K562 (cell line): ENCODE measurements at regions not wholly inside any gene's neighbourhood (a gene's known extent, or its start where the extent isn't known, plus 50 kb on each side); places are given as distances from the start of the nearest gene placed in this dataset.

ENCODE experiments used
- ATAC-seq: fragments of 200-7000 bp; cut with Tn5 transposase; 3 replicates; pipeline ENCODE4 v1.9.1; 2020; ENCODE audit warnings: moderate library complexity
- BruUV-seq: library from RNA; stranded (reverse); fragments of 400-500 nt; replicated peaks from 2 replicates; lab custom pipeline; 2021; lab: Mats Ljungman, UMichigan
- CTCF ChIA-PET: fragments of 300-600 bp; formaldehyde crosslinking; extraction: SDS; loops from one replicate; lab custom pipeline; 2021; ENCODE audit warnings: low intra/inter-chr PET ratio; lab: Yijun Ruan, JAX
- POLR2A ChIA-PET: fragments of 300-600, 350-650 bp; sonication (Branson Sonifier 250); formaldehyde crosslinking; extraction: SDS; loops from one replicate; lab custom pipeline; 2021; ENCODE audit warnings: antibody characterized with exemption, inconsistent platforms; lab: Yijun Ruan, JAX
- DNase-seq, 4 experiments: peaks; one replicate each; pipeline versions ENCODE4 v3.0.0 to v3.0.0-alpha.2; 2011 to 2018; ENCODE audit warnings: low spot score in 3 of 4, mixed read lengths in 3 of 4; ENCODE audit errors: extremely low read depth in 1 of 4
- FAIRE-seq: peaks from 2 replicates; lab custom pipeline; 2011; peaks lifted over from hg19 to GRCh38; lab: Jason Lieb, UNC
- H2AFZ ChIP-seq: 2 replicates; pipeline ENCODE4 v1.6.0; 2011; ENCODE audit warnings: low read depth, low read length, control low read depth, inconsistent platforms
- H3K27ac ChIP-seq: fragments of 200-600 bp; 3 replicates; pipeline ENCODE4 v1.8.0; 2011; ENCODE audit warnings: low read depth, mild to moderate bottlenecking, control low read depth, inconsistent platforms, low read length, moderate library complexity, mixed read lengths; ENCODE audit errors: extremely low read depth
- H3K27me3 ChIP-seq, 2 experiments: fragments of 300-600 bp in 1 of 2; 2 replicates in 1 of 2; 3 replicates in 1 of 2; pipeline versions ENCODE4 v1.6.0 to v1.8.0; 2011; ENCODE audit warnings: inconsistent platforms in 2 of 2, low read length in 2 of 2, mild to moderate bottlenecking in 1 of 2, mixed read lengths in 1 of 2, moderate library complexity in 1 of 2; ENCODE audit not compliant: control insufficient read depth in 2 of 2, insufficient read depth in 2 of 2
- H3K36me3 ChIP-seq: fragments of 300-600 bp; 3 replicates; pipeline ENCODE4 v1.8.0; 2011; ENCODE audit warnings: mild to moderate bottlenecking, low read length, inconsistent platforms; ENCODE audit not compliant: control insufficient read depth, insufficient read depth
- H3K4me1 ChIP-seq, 2 experiments: fragments of 200-600 bp in 1 of 2; replicated peaks in 1 of 2; 2 replicates in 1 of 2; 3 replicates in 1 of 2; pipeline versions ENCODE4 v1.5.1 to v1.8.0; 2011; ENCODE audit warnings: inconsistent platforms in 2 of 2, low read length in 2 of 2, mild to moderate bottlenecking in 1 of 2, mixed read lengths in 1 of 2, moderate library complexity in 1 of 2; ENCODE audit not compliant: control insufficient read depth in 2 of 2, insufficient read depth in 2 of 2
- H3K4me2 ChIP-seq: 2 replicates; pipeline ENCODE4 v1.6.1; 2011; ENCODE audit warnings: low read length, control low read depth, inconsistent platforms, mixed read lengths; ENCODE audit not compliant: insufficient read depth
- H3K4me3 ChIP-seq: fragments of 200-600 bp; sonication (generic), shearing (Covaris generic); 2 replicates; pipeline ENCODE4 v1.5.1; 2016; ENCODE audit warnings: control low read depth, inconsistent platforms
- H3K79me2 ChIP-seq: fragments of 200-600 bp; 3 replicates; pipeline ENCODE4 v1.8.0; 2011; ENCODE audit warnings: low read length, inconsistent platforms; ENCODE audit not compliant: control insufficient read depth, insufficient read depth
- H3K9ac ChIP-seq, 2 experiments: 2 replicates each; pipeline versions ENCODE4 v1.6.0 to v1.6.1; 2011; ENCODE audit warnings: low read depth in 2 of 2, low read length in 2 of 2, control low read depth in 1 of 2, inconsistent platforms in 1 of 2, mild to moderate bottlenecking in 1 of 2, mixed read lengths in 1 of 2; ENCODE audit not compliant: insufficient read depth in 1 of 2
- H3K9me1 ChIP-seq: one replicate; pipeline ENCODE4 v1.6.0; 2011; ENCODE audit warnings: inconsistent platforms, mild to moderate bottlenecking, low read length, moderate library complexity; ENCODE audit not compliant: control insufficient read depth, insufficient read depth
- H3K9me3 ChIP-seq: replicated peaks from 2 replicates; pipeline ENCODE4 v1.5.1; 2011; ENCODE audit warnings: low read depth, low read length, inconsistent platforms; ENCODE audit not compliant: control insufficient read depth, insufficient read depth
- H4K20me1 ChIP-seq: replicated peaks from 2 replicates; pipeline ENCODE4 v1.6.1; 2011; ENCODE audit warnings: low read length, inconsistent platforms, mixed read lengths; ENCODE audit not compliant: control insufficient read depth, insufficient read depth
- ARNT ChIP-seq, 2 experiments: fragments of 450-650 bp; IDR thresholded peaks; 2 replicates each; pipeline ENCODE4 v1.6.1; 2016; ENCODE audit warnings: mild to moderate bottlenecking in 1 of 2
- ESRRA ChIP-seq: fragments of 450-650 bp; IDR thresholded peaks from 2 replicates; pipeline ENCODE4 v1.6.1; 2014; ENCODE audit warnings: low read depth, mild to moderate bottlenecking, moderate library complexity, borderline replicate concordance
- ETV6 ChIP-seq, 3 experiments: fragments of 150-350 bp in 1 of 3; sonication (generic) in 1 of 3; formaldehyde crosslinking in 1 of 3; IDR thresholded peaks; 2 replicates each; pipeline versions ENCODE4 v1.6.1 to v1.8.0; 2014 to 2022; ENCODE audit warnings: borderline replicate concordance in 2 of 3, low read depth in 2 of 3, antibody characterized with exemption in 1 of 3, low read length in 1 of 3, mild to moderate bottlenecking in 1 of 3, missing genetic modification reagents in 1 of 3
- JUN ChIP-seq, 2 experiments: sonication (generic) in 1 of 2; formaldehyde crosslinking in 1 of 2; IDR thresholded peaks; 2 replicates each; pipeline versions ENCODE4 v1.6.1 to v1.8.0; 2012 to 2022; ENCODE audit warnings: borderline replicate concordance in 2 of 2, mild to moderate bottlenecking in 2 of 2, improper control_type of control experiment in 1 of 2, low read depth in 1 of 2, low read length in 1 of 2, missing genetic modification reagents in 1 of 2
- KAT7 ChIP-seq: sonication (generic); formaldehyde crosslinking; IDR thresholded peaks from 2 replicates; pipeline ENCODE4 v1.8.0; 2022; ENCODE audit warnings: missing genetic modification reagents, mild to moderate bottlenecking, borderline replicate concordance
- KDM2B ChIP-seq: fragments of 250-450 bp; sonication (Bioruptor Pico); IDR thresholded peaks from 2 replicates; pipeline ENCODE4 v1.8.0; 2021; ENCODE audit warnings: mild to moderate bottlenecking, moderate library complexity
- NCOA6 ChIP-seq: fragments of 450-650 bp; IDR thresholded peaks from 2 replicates; pipeline ENCODE4 v1.6.1; 2017; ENCODE audit warnings: mild to moderate bottlenecking
- SIN3A ChIP-seq, 2 experiments: fragments of 150-350 bp in 1 of 2; IDR thresholded peaks; 2 replicates each; pipeline ENCODE4 v1.6.1; 2011 to 2016; ENCODE audit warnings: borderline replicate concordance in 2 of 2, low read depth in 2 of 2, low read length in 2 of 2, mild to moderate bottlenecking in 2 of 2, moderate library complexity in 2 of 2; ENCODE audit not compliant: control insufficient read depth in 1 of 2
- SIX5 ChIP-seq, 2 experiments: IDR thresholded peaks; 2 replicates each; pipeline ENCODE4 v1.6.1; 2011; ENCODE audit warnings: low read length in 2 of 2, borderline replicate concordance in 1 of 2, low read depth in 1 of 2, mild to moderate bottlenecking in 1 of 2, moderate library complexity in 1 of 2; ENCODE audit not compliant: insufficient read depth in 1 of 2
- U2AF1 ChIP-seq: fragments of 200-400 bp; formaldehyde crosslinking; optimal IDR thresholded peaks from 2 replicates; pipeline ENCODE3; 2017; ENCODE audit warnings: mild to moderate bottlenecking, low read depth, low read length, moderate library complexity
- ZNF444 ChIP-seq: fragments of 250-450 bp; sonication (Bioruptor Pico); IDR thresholded peaks from 2 replicates; pipeline ENCODE4 v1.4.0; 2020; ENCODE audit warnings: mild to moderate bottlenecking, moderate library complexity
- WGBS: fragments of 100-300 bp; shearing (Covaris generic); methylation state at CpG from one replicate; pipeline ENCODE4 v1.1.6; 2016; ENCODE audit warnings: low coverage, mixed read lengths; ENCODE audit not compliant: insufficient coverage; ENCODE audit errors: missing lambda C conversion rate; 5-methylcytosine and 5-hydroxymethylcytosine counted together
- in situ Hi-C: fragments of 300-500 bp; cut with MboI; formaldehyde crosslinking; loops from 4 replicates; pipeline ENCODE4 v1.15.0; 2018; ENCODE audit warnings: inconsistent platforms, mixed read lengths
- intact Hi-C: fragments of 100-400 bp; cut with micrococcal nuclease; formaldehyde crosslinking; loops from 2 replicates; pipeline ENCODE4 v1.14.2; 2022
- TF ChIP-seq, protein P1 (sequence below): sonication (generic); formaldehyde crosslinking; IDR thresholded peaks from 2 replicates; pipeline ENCODE4 v1.8.0; 2022; ENCODE audit warnings: missing genetic modification reagents, mild to moderate bottlenecking, moderate library complexity, borderline replicate concordance
- TF ChIP-seq, protein P2 (sequence below): IDR thresholded peaks from 3 replicates; pipeline ENCODE4 v1.6.1; 2011; ENCODE audit warnings: borderline replicate concordance, mild to moderate bottlenecking, moderate library complexity; ENCODE audit not compliant: insufficient read length; ENCODE audit errors: extremely low read depth
- TF ChIP-seq, protein P3 (sequence below): fragments of 450-650 bp; formaldehyde crosslinking; IDR thresholded peaks from 2 replicates; pipeline ENCODE4 v1.4.0; 2020; ENCODE audit warnings: mild to moderate bottlenecking, moderate library complexity

DNA sequence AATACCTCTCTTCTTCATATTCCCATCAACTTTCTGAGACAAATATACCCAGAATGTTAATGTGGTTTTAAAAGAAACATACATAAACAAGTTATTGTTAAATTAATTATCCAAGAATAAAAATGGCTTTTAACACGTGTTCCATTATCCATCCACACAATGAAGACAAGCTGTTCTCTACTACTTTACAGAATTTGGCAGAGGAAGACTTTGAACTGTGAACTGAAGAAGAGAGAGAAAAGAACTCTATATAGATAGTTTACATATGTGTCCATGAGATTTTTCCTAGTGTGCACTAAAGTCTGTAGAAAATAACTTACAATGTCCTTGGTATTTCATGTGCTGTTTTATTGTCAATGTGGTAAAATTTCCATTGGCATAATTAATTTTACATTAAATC, 207.0 kb upstream of the COL3A1 start:
- Histone ChIP-seq H3K9me1 (no peaks in the 10 kb centered on the region), H3K4me2 (no peak overlapping the region), H3K79me2 (no peaks in the 10 kb centered on the region), H2AFZ (no peak overlapping the region), H3K4me1 (no peaks in the 10 kb centered on the region), H3K27me3 (no peaks in the 10 kb centered on the region), H3K4me3 (no peak overlapping the region), H3K27ac (no peak overlapping the region), H3K36me3 (no peaks in the 10 kb centered on the region), H3K9me3 (no peaks in the 10 kb centered on the region), H3K9ac (no peak overlapping the region), H4K20me1 (no peaks in the 10 kb centered on the region)
- WGBS: 0% methylated on average over 1 of the region's 1 CpG
- in situ Hi-C loops (no loop called here), intact Hi-C loops (no loop called here)
- no TSS peak for BruUV-seq
- CTCF ChIA-PET: no interaction called here
- no peak for ATAC-seq
- no peak for FAIRE-seq
- POLR2A ChIA-PET: no interaction called here
- TF ChIP-seq JUN (IDR thresholded peaks at IDR 0.05; ENCODE audit: borderline replicate concordance, low read depth, low read length): no peak
- no peak for TF ChIP-seq JUN (CRISPR knock-in tag; IDR thresholded peaks at IDR 0.05; ENCODE audit: borderline replicate concordance)
- TF ChIP-seq, protein P1, sequence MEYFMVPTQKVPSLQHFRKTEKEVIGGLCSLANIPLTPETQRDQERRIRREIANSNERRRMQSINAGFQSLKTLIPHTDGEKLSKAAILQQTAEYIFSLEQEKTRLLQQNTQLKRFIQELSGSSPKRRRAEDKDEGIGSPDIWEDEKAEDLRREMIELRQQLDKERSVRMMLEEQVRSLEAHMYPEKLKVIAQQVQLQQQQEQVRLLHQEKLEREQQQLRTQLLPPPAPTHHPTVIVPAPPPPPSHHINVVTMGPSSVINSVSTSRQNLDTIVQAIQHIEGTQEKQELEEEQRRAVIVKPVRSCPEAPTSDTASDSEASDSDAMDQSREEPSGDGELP: no peak
- no peak for TF ChIP-seq ZNF444 (CRISPR knock-in tag)
- no peak for TF ChIP-seq ARNT (IDR thresholded peaks at IDR 0.05)
- TF ChIP-seq KAT7 (CRISPR knock-in tag): no peak
- TF ChIP-seq U2AF1: no peak
- TF ChIP-seq ESRRA: no peak
- no peak for TF ChIP-seq SIN3A (IDR thresholded peaks at IDR 0.05; ENCODE audit: borderline replicate concordance in 2 of 2, control insufficient read depth in 1 of 2, low read depth in 2 of 2, low read length in 2 of 2)
- TF ChIP-seq, protein P2, sequence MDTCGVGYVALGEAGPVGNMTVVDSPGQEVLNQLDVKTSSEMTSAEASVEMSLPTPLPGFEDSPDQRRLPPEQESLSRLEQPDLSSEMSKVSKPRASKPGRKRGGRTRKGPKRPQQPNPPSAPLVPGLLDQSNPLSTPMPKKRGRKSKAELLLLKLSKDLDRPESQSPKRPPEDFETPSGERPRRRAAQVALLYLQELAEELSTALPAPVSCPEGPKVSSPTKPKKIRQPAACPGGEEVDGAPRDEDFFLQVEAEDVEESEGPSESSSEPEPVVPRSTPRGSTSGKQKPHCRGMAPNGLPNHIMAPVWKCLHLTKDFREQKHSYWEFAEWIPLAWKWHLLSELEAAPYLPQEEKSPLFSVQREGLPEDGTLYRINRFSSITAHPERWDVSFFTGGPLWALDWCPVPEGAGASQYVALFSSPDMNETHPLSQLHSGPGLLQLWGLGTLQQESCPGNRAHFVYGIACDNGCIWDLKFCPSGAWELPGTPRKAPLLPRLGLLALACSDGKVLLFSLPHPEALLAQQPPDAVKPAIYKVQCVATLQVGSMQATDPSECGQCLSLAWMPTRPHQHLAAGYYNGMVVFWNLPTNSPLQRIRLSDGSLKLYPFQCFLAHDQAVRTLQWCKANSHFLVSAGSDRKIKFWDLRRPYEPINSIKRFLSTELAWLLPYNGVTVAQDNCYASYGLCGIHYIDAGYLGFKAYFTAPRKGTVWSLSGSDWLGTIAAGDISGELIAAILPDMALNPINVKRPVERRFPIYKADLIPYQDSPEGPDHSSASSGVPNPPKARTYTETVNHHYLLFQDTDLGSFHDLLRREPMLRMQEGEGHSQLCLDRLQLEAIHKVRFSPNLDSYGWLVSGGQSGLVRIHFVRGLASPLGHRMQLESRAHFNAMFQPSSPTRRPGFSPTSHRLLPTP: no peak
- TF ChIP-seq, protein P3, sequence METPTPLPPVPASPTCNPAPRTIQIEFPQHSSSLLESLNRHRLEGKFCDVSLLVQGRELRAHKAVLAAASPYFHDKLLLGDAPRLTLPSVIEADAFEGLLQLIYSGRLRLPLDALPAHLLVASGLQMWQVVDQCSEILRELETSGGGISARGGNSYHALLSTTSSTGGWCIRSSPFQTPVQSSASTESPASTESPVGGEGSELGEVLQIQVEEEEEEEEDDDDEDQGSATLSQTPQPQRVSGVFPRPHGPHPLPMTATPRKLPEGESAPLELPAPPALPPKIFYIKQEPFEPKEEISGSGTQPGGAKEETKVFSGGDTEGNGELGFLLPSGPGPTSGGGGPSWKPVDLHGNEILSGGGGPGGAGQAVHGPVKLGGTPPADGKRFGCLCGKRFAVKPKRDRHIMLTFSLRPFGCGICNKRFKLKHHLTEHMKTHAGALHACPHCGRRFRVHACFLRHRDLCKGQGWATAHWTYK (CRISPR knock-in tag): no peak
- no peak for TF ChIP-seq ETV6 (IDR thresholded peaks at IDR 0.05; ENCODE audit: borderline replicate concordance in 1 of 2, low read depth in 2 of 2, low read length in 1 of 2)
- TF ChIP-seq ETV6 (CRISPR knock-in tag; IDR thresholded peaks at IDR 0.05; ENCODE audit: borderline replicate concordance): no peak
- no peak for TF ChIP-seq NCOA6
- no peak for TF ChIP-seq KDM2B
- TF ChIP-seq SIX5 (IDR thresholded peaks at IDR 0.05; ENCODE audit: borderline replicate concordance in 1 of 2, insufficient read depth in 1 of 2, low read depth in 1 of 2, low read length in 2 of 2): no peak
- DNase-seq: no peak
